Mesothelial cell of epicardium (in vitro differentiated cells): ENCODE measurements at regions not wholly inside any gene's neighbourhood (a gene's known extent, or its start where the extent isn't known, plus 50 kb on each side); places are given as distances from the start of the nearest gene placed in this dataset.

ENCODE experiments used
- DNase-seq, 2 experiments: peaks; one replicate each; pipeline ENCODE4 v3.0.0; 2021; ENCODE audit warnings: low spot score in 2 of 2; ENCODE audit not compliant: unreplicated experiment in 2 of 2
- H3K27ac Mint-ChIP-seq: 2 replicates; pipeline ENCODE4 v1.8.0; 2021; ENCODE audit warnings: mixed read lengths
- H3K27me3 Mint-ChIP-seq: 2 replicates; pipeline ENCODE4 v1.8.0; 2021; ENCODE audit warnings: low read depth, mixed read lengths
- H3K36me3 Mint-ChIP-seq: 2 replicates; pipeline ENCODE4 v1.8.0; 2021; ENCODE audit warnings: mixed read lengths
- H3K4me1 Mint-ChIP-seq: 2 replicates; pipeline ENCODE4 v1.8.0; 2021; ENCODE audit warnings: mixed read lengths
- H3K4me3 Mint-ChIP-seq: 2 replicates; pipeline ENCODE4 v1.8.0; 2021; ENCODE audit warnings: mild to moderate bottlenecking, moderate library complexity, mixed read lengths
- H3K9me3 Mint-ChIP-seq: 2 replicates; pipeline ENCODE4 v1.8.0; 2021; ENCODE audit warnings: mixed read lengths
- CTCF ChIP-seq: fragments of 200-600 bp; sonication (generic); IDR thresholded peaks from one replicate; pipeline ENCODE4 v1.5.0; 2021; ENCODE audit warnings: antibody characterized with exemption; ENCODE audit not compliant: unreplicated experiment

GRCh38 chr6:140538926-140539325 lies 1164.5 kb upstream of the CITED2 start:
- Mint-ChIP-seq H3K4me3 (no peak overlapping the region), H3K4me1 (peaks cover 26% of the 10 kb centered on the region), H3K27me3 (no peaks in the 10 kb centered on the region), H3K9me3 (peaks cover 25% of the 10 kb centered on the region), H3K36me3 (peaks cover 14% of the 10 kb centered on the region), H3K27ac (peak overlapping the region; percentile 95)
- TF ChIP-seq CTCF, result no peak
- DNase-seq, result no peak

- TF ChIP-seq CTCF, result no peak
- H3K4me1 Mint-ChIP-seq, result peaks cover 26% of the 10 kb centered on the region
- H3K4me3 Mint-ChIP-seq, result peak overlapping the region; percentile 4
- H3K36me3 Mint-ChIP-seq, result peaks cover 20% of the 10 kb centered on the region
- peaks cover 34% of the 10 kb centered on the region for H3K9me3 Mint-ChIP-seq
- H3K27me3 Mint-ChIP-seq, result no peaks in the 10 kb centered on the region
- peak overlapping the region; percentile 95 for H3K27ac Mint-ChIP-seq
- DNase-seq, result peak in 1 of 2 experiments; percentile 43
Observed at GRCh38 chr6:140537834-140538705, 1163.6 kb upstream of the CITED2 start.

- Mint-ChIP-seq H3K27ac (peak overlapping the region; percentile 95), H3K36me3 (peaks cover 23% of the 10 kb centered on the region)
Observed at GRCh38 chr6:140537211-140537610, 1162.8 kb upstream of the CITED2 start.

GRCh38 chr6:140535511-140535910 lies 1161.1 kb upstream of the CITED2 start:
- no peak for DNase-seq
- Mint-ChIP-seq H3K27me3 (no peaks in the 10 kb centered on the region), H3K27ac (no peak overlapping the region), H3K4me1 (peaks cover 24% of the 10 kb centered on the region), H3K36me3 (peaks cover 23% of the 10 kb centered on the region), H3K4me3 (no peak overlapping the region), H3K9me3 (peaks cover 43% of the 10 kb centered on the region)
- TF ChIP-seq CTCF, result no peak

More at GRCh38 chr6:140537211-140537610, 1162.8 kb upstream of the CITED2 start:
- Mint-ChIP-seq H3K4me1 (peaks cover 26% of the 10 kb centered on the region), H3K4me3 (no peak overlapping the region), H3K9me3 (peaks cover 39% of the 10 kb centered on the region), H3K27me3 (no peaks in the 10 kb centered on the region)
- no peak for TF ChIP-seq CTCF
- DNase-seq, result no peak

- Mint-ChIP-seq H3K27me3 (no peaks in the 10 kb centered on the region), H3K4me3 (no peak overlapping the region), H3K27ac (no peak overlapping the region), H3K36me3 (peaks cover 23% of the 10 kb centered on the region), H3K9me3 (peaks cover 43% of the 10 kb centered on the region), H3K4me1 (peaks cover 15% of the 10 kb centered on the region)
- no peak for TF ChIP-seq CTCF
- no peak for DNase-seq
Observed at GRCh38 chr6:140533526-140533925, 1159.1 kb upstream of the CITED2 start.
